Right lobe of liver (tissue), 4 donors: ENCODE measurements at regions not wholly inside any gene's neighbourhood (a gene's known extent, or its start where the extent isn't known, plus 50 kb on each side); places are given as distances from the start of the nearest gene placed in this dataset.

Source experiments
- CTCF ChIP-seq, 4 donors: fragments of 200-600 bp in 3 of 4; fragments of 450-650 bp in 1 of 4; IDR thresholded peaks; one replicate each; pipeline versions ENCODE4 v1.5.1 to v1.8.0; 2016 to 2022; ENCODE audit warnings: antibody characterized with exemption in 4 of 4, mild to moderate bottlenecking in 2 of 4
- POLR2A ChIP-seq: fragments of 450-650 bp; IDR thresholded peaks from one replicate; pipeline ENCODE4 v1.6.1; 2017; ENCODE audit warnings: antibody characterized with exemption, mild to moderate bottlenecking
- donor health status: DM: no; HTN: no; CAD: no.
- donor health status: DM: no; HTN: no; CAD: no.
- donor health status: DM: no; HTN: yes; CAD: no.

- no peak for TF ChIP-seq CTCF (IDR thresholded peaks at IDR 0.05)
- no peak for TF ChIP-seq POLR2A
These were observed 594.8 kb upstream of the CDH5 start for GRCh38 chr16:65771707-65772106.
